Coronary artery (tissue), 2 donors: ENCODE measurements at regions not wholly inside any gene's neighbourhood (a gene's known extent, or its start where the extent isn't known, plus 50 kb on each side); places are given as distances from the start of the nearest gene placed in this dataset.

Source experiments
- DNase-seq: peaks from one replicate; pipeline ENCODE4 v3.0.0-alpha.2; 2017; ENCODE audit warnings: low spot score
- H3K27ac ChIP-seq, 2 donors: fragments of 200-600 bp; sonication (generic); one replicate each; pipeline ENCODE4 v1.5.1; 2016 to 2019
- H3K4me3 ChIP-seq: fragments of 200-600 bp; sonication (generic); 2 replicates; pipeline ENCODE4 v1.5.1; 2016; ENCODE audit warnings: mild to moderate bottlenecking, moderate library complexity
- TF ChIP-seq, protein P1 (sequence below): fragments of 200-600 bp; sonication (generic); IDR thresholded peaks from one replicate; pipeline ENCODE4 v1.5.1; 2019; ENCODE audit warnings: antibody characterized with exemption

DNA sequence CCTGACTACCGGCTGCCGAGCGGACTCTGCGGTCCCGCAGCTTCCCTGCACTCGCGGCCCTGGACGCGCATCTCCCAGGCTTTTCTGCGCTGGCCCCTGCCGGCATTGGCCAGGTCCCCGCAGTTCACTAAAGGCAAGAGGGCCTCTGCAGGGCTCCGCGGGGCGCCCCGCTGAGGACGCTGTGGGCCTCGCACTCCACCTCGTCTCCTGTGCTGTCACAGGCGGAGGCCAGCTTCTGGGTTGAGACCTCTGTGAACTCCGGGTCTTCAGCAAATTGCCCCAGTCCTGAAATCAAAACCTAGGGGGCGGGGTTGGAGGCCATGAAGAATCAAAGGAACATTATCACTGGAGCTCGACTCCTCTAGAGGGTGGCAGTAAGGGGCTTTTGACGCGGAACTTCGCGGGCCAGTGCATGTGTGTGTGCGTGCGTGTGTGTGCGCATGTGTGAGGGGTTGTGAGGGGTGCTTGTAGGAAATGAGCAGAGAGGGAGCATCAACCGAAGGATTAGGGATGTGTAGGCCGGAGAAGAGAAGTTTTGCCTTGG lies 68.5 kb upstream of the CAPRIN2 start:
- TF ChIP-seq, protein P1, sequence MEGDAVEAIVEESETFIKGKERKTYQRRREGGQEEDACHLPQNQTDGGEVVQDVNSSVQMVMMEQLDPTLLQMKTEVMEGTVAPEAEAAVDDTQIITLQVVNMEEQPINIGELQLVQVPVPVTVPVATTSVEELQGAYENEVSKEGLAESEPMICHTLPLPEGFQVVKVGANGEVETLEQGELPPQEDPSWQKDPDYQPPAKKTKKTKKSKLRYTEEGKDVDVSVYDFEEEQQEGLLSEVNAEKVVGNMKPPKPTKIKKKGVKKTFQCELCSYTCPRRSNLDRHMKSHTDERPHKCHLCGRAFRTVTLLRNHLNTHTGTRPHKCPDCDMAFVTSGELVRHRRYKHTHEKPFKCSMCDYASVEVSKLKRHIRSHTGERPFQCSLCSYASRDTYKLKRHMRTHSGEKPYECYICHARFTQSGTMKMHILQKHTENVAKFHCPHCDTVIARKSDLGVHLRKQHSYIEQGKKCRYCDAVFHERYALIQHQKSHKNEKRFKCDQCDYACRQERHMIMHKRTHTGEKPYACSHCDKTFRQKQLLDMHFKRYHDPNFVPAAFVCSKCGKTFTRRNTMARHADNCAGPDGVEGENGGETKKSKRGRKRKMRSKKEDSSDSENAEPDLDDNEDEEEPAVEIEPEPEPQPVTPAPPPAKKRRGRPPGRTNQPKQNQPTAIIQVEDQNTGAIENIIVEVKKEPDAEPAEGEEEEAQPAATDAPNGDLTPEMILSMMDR = no peak
- Histone ChIP-seq H3K4me3 (peak overlapping the region; percentile 69), H3K27ac (peak overlapping the region in 1 of 2 donors; percentile 57)
- no peak for DNase-seq

DNA sequence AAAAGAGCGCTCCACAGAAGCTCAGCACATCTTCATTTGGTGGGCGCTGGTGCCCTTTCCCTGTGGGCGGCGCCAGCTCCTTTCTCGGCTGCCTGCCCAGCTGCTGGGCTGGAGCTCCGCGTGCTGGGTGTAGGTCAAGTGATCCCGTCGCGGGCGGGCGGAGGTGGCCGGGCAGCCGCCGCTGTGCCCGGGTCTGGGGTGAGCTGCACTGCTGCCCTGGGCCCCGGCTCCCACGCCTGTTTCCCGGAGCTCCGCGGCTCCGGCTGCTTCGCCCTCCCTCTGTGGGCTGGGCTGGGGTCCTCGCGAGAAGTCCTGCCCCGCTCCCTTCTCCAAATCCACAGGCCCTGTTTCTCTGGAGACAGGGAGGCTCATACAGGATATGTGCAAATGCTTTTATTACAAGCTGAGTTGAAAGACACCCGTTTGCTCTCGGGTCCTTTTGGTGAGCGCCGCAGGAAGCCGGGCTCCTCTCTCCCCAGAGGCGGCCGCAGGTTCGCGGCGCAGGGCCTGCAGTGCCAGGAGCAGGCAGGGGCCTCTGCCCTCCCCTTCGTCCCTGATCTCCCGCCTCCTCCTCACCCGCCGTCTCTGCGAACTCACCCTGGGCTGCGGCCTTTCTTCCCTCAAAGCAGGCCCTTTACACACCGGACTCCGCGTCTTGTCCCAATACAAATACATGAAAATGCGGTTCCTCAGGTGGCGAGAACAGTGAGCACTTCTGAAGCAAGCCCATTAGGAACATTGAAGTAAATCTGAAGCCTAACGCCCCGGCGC lies 67.8 kb upstream of the CAPRIN2 start:
- TF ChIP-seq, protein P1 = no peak
- H3K4me3 ChIP-seq = peak overlapping the region; percentile 69
- H3K27ac ChIP-seq = peak overlapping the region in 1 of 2 donors; percentile 57
- peak; percentile 78 for DNase-seq

DNA sequence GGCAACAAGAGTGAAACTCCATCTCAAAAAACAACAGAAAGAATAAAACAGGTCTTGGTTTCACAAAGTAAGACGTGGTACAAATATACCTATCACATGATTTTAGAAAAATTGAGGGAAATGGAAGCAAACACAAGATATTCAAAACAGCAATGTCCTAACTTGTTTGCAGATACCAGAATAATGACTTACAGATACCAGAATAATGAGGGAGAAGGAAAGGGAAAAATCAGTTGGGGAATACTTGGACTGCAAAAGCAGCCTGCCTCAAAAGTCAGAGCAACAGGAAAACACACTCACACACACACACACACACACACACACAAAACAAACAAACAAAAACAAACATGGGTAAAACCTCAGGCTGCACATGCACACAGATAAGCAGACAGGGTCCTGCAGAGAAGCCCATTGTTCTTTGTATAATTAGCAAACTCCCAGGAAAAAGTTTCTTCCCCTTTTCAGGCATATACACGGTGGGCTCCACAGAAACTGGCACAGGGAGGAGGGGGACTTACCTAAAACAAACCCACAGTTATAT lies 65.7 kb upstream of the CAPRIN2 start:
- DNase-seq = no peak
- no peak overlapping the region for H3K4me3 ChIP-seq
- TF ChIP-seq, protein P1 = no peak
- no peak overlapping the region for H3K27ac ChIP-seq

DNA sequence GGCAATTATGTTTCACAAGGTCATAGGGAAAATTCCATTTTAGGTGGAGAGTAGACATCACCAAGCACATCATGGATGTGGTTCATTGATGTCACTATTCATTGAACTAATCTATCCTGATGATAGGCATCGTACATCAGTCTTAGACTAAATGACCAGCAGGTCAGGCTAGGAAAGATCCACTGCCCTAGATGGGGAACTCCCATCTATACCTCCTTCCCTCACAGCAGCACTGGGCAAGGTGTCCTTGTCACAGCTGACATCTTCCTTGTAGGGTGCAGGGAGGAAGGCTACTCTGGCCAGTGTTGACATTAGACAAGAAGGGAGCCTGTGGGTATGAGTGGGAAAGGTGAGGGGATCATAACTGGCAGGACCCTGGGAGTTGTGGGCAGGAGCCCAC lies 63.8 kb upstream of the CAPRIN2 start:
- no peak for DNase-seq
- Histone ChIP-seq H3K4me3 (no peak overlapping the region), H3K27ac (no peak overlapping the region)
- TF ChIP-seq, protein P1 = no peak

DNA sequence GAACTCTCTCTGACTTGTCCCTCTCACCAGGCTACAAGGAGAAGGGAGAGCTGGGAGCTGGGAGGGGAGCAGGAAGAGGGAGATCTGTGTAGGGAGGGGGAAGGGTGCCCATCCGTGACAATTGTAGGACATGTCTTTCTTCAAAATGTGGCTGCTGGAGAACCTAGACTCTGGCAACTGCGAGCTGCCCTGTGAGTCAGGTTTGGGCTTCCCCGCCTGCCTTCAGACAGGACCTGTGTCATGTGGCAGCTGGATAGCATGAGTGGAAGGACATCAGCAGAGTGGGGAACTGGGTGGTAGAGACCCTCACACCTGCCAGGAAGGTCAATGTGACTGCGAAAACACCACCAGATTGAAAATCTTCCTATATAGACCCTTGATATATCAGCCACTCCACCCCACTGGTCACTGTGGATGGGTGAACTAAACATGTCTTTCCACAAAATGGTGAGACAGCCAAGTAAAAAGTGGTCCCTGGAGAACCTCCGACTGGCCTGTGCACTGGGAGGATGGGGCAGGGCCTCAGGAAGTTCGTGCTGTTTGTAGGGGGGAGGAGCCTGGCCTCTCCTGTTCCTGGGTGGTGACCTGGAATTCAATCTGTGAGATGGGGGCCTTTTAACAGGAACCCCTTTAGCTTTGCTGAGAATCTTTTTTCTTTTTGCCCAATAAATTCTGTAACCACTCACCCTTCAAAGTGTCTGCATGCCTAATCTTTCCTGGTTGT lies 62.2 kb upstream of the CAPRIN2 start:
- Histone ChIP-seq H3K4me3 (no peak overlapping the region), H3K27ac (no peak overlapping the region)
- TF ChIP-seq, protein P1 = no peak
- peak; percentile 38 for DNase-seq

DNA sequence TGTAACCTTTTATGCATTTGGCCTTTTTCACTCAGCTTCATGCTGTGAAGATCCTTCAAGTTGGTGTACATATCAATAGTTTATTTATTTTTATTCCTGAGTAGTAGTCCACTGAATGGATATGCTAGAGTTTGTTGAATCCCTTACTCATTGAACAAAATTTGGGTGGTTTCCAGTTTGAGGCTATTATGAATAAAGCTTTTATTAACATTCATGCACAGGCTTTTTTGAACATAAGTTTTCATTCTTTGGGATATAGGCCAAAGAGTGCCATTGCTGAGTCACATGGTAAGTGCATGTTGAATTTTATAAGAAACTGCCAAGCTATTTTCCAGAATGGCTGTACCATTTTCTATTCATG lies 59.5 kb upstream of the CAPRIN2 start:
- TF ChIP-seq, protein P1 = no peak
- no peak for DNase-seq
- H3K27ac ChIP-seq = no peak overlapping the region
- H3K4me3 ChIP-seq = no peak overlapping the region
